Lung (tissue), 11 donors: ENCODE measurements at regions not wholly inside any gene's neighbourhood (a gene's known extent, or its start where the extent isn't known, plus 50 kb on each side); places are given as distances from the start of the nearest gene placed in this dataset.

Source experiments
- ATAC-seq: fragments of 200-7000 bp; cut with Tn5 transposase; one replicate; pipeline ENCODE4 v1.9.1; 2020; ENCODE audit warnings: moderate number of reproducible peaks; ENCODE audit not compliant: insufficient read depth, low FRiP score
- DNase-seq, 3 donors: peaks; one replicate each; pipeline ENCODE4 v3.0.0-alpha.2; 2013 to 2017
- H3K27ac ChIP-seq, 2 donors: one replicate each; pipeline ENCODE4 v1.5.1; 2013; ENCODE audit warnings: mild to moderate bottlenecking in 2 of 2, moderate library complexity in 2 of 2, control low read depth in 1 of 2, inconsistent platforms in 1 of 2, low read depth in 1 of 2, low read length in 1 of 2
- H3K27me3 ChIP-seq, 3 donors: one replicate each; pipeline ENCODE4 v1.5.1; 2013; ENCODE audit warnings: low read length in 2 of 3; ENCODE audit not compliant: control insufficient read depth in 3 of 3, insufficient read depth in 3 of 3
- H3K36me3 ChIP-seq, 4 donors: one replicate each; pipeline ENCODE4 v1.5.1; 2013; ENCODE audit warnings: low read length in 4 of 4, mild to moderate bottlenecking in 1 of 4, moderate library complexity in 1 of 4; ENCODE audit not compliant: control insufficient read depth in 4 of 4, insufficient read depth in 4 of 4
- H3K4me1 ChIP-seq, 5 donors: one replicate each; pipeline ENCODE4 v1.5.1; 2013; ENCODE audit warnings: low read length in 5 of 5, mild to moderate bottlenecking in 2 of 5, moderate library complexity in 1 of 5; ENCODE audit not compliant: control insufficient read depth in 5 of 5, insufficient read depth in 5 of 5
- H3K4me3 ChIP-seq: one replicate; pipeline ENCODE4 v1.5.1; 2013; ENCODE audit warnings: mild to moderate bottlenecking, control low read depth, moderate library complexity
- H3K9ac ChIP-seq, 2 donors: one replicate each; pipeline ENCODE4 v1.5.1; 2013; ENCODE audit warnings: low read length in 2 of 2, control low read depth in 1 of 2; ENCODE audit not compliant: insufficient read depth in 1 of 2
- H3K9me3 ChIP-seq, 4 donors: one replicate each; pipeline ENCODE4 v1.5.1; 2013; ENCODE audit warnings: low read length in 3 of 4, mild to moderate bottlenecking in 1 of 4, moderate library complexity in 1 of 4; ENCODE audit not compliant: control insufficient read depth in 4 of 4, insufficient read depth in 3 of 4
- WGBS, 2 donors: extraction: QIAGEN DNeasy Blood & Tissue Kit; methylation state at CpG; one replicate each; pipeline ENCODE4 v1.1.7; 2013; 5-methylcytosine and 5-hydroxymethylcytosine counted together
- TF ChIP-seq, protein P1 (sequence below): IDR thresholded peaks from 2 replicates; pipeline ENCODE4 v1.5.1; 2012; ENCODE audit warnings: mild to moderate bottlenecking; ENCODE audit errors: control extremely low read depth, extremely low read depth
- donor health status: control.
- donor health status: control.
- donor health status: Bipolar disorder and iron deficiency.
- donor health status: healthy.
- donor health status: DM: yes; HTN: yes; CAD: no.

DNA sequence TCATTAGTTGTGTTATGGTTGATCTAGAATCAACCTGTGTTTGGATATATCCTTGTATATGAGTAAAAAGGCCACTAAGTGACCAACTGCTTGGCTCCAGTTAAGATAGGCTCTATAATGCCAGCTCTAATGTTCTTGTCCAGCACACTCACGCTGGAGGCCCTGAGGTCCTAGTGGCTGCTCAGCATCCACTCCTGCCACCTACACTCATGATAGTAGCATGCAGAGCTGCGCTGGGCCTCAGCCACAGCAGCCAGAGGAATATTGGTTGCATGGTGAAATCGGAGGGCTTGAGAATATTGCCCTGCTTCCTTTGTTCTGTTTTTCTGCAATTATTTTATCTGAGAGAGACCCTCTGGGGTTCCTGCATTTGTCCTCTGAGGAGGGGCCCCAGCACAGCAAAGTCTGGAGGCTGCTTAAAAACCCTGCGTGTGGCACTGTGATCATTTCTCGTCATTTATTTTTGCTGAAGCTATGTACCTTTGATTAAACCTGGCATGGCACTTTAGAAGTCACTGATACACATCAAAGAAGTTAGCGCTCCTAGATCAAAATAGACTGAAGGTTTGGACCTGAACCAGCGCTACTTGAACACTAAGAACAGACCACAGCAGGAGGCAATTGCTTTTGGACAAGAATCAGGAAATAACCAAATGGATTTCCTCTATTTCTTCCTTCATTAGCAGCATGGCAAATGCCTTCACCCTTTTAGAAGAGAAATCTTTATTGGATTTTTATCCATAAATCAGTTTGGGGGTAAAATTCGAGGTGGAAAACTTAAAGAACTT lies 398.4 kb upstream of the ID4 start:
- Histone ChIP-seq H3K27ac (no peak overlapping the region), H3K36me3 (no peaks in the 10 kb centered on the region), H3K4me3 (no peak overlapping the region), H3K9ac (no peak overlapping the region), H3K9me3 (no peaks in the 10 kb centered on the region), H3K4me1 (peaks cover 0 to 19% (median 5%) of the 10 kb centered on the region in 5 donors), H3K27me3 (no peaks in the 10 kb centered on the region)
- ATAC-seq, result no peak
- DNase-seq, result no peak
- WGBS, 2 donors, result 68 to 75% methylated on average over 8 of the region's 8 CpGs
- TF ChIP-seq, protein P1, sequence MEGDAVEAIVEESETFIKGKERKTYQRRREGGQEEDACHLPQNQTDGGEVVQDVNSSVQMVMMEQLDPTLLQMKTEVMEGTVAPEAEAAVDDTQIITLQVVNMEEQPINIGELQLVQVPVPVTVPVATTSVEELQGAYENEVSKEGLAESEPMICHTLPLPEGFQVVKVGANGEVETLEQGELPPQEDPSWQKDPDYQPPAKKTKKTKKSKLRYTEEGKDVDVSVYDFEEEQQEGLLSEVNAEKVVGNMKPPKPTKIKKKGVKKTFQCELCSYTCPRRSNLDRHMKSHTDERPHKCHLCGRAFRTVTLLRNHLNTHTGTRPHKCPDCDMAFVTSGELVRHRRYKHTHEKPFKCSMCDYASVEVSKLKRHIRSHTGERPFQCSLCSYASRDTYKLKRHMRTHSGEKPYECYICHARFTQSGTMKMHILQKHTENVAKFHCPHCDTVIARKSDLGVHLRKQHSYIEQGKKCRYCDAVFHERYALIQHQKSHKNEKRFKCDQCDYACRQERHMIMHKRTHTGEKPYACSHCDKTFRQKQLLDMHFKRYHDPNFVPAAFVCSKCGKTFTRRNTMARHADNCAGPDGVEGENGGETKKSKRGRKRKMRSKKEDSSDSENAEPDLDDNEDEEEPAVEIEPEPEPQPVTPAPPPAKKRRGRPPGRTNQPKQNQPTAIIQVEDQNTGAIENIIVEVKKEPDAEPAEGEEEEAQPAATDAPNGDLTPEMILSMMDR, result no peak

DNA sequence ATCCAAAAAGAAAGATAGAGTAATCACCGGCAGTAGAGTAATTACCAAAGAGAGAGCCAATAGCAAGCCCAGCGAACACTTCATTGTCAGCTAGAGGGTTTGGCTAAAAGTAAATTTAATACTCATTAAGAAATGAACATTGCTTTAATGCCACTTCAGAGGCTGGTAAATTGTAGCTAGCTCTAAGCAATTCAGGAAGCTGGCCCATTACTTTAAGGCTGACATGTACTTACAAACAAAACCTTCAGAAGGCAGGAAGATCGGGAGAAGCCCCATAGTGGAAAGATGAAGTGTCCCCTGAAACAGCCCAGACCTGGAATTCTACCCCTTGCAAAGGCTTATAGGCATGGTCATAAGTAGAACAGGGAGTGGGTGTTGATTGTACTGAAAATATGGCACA lies 396.6 kb upstream of the ID4 start:
- peak; percentile 56 to 89 (median 77) for DNase-seq
- H3K9me3 ChIP-seq, result no peaks in the 10 kb centered on the region
- no peak for ATAC-seq
- 45 to 52% methylated on average over 3 of the region's 3 CpGs for WGBS, 2 donors
- H3K27me3 ChIP-seq, result no peaks in the 10 kb centered on the region
- TF ChIP-seq, protein P1, result no peak
- H3K9ac ChIP-seq, result no peak overlapping the region
- H3K4me1 ChIP-seq, result peaks cover 0 to 18% (median 5%) of the 10 kb centered on the region in 5 donors
- no peak overlapping the region for H3K27ac ChIP-seq
- H3K4me3 ChIP-seq, result no peak overlapping the region
- H3K36me3 ChIP-seq, result no peaks in the 10 kb centered on the region

DNA sequence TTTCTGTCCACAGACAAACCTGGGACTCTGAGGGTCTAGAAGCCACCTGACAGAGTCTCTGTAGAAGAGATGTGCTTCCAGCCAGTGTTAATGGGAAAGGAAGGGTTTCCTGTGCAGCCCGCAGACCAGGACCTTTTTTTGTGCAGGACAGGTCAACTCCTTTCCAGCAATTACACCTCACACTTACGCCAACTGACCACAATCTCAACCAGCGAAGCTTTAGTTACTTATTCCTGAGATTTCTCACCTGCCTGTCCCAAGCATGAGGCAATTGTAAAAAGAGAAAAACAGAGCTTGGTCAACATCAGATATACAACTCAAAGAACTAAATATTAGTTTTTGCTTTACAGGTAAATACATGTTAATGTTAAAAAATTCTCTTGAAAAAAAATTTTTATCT lies 393.8 kb upstream of the ID4 start:
- no peak for ATAC-seq
- DNase-seq, result no peak
- 89 to 91% methylated on average over 3 of the region's 3 CpGs for WGBS, 2 donors
- Histone ChIP-seq H3K27me3 (no peaks in the 10 kb centered on the region), H3K4me1 (peaks cover 0 to 18% (median 5%) of the 10 kb centered on the region in 5 donors), H3K9me3 (no peaks in the 10 kb centered on the region), H3K36me3 (no peaks in the 10 kb centered on the region), H3K4me3 (no peak overlapping the region), H3K9ac (no peak overlapping the region), H3K27ac (no peak overlapping the region)
- TF ChIP-seq, protein P1, result no peak
